ENCODE measurements at regions not wholly inside any gene's neighbourhood (a gene's known extent, or its start where the extent isn't known, plus 50 kb on each side); places are given as distances from the start of the nearest gene placed in this dataset.
"Not testable (repeated sequence)": the region's sequence is repeated elsewhere in the genome, so short reads cannot be mapped to it uniquely, and the experiment has no call there.

DNA sequence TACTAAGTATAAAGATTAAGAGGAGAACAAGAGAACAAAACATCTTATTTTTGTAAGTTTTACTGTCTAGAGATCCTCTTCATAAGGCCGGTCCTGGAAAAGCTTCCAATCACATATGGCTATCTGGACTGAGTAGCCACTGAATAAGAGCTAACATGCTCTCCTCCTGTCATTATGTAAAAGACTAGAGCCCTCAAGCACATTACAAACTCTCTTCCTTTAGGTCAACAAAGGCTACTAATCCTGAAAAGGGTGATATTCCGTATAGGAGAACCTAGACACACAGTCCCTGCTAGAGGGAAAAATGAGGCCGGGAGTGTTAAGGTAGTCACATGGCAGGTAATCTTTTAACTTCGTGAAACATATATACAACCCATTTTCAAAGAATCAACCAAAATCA, 665.6 kb downstream of the EFNA5 start:
- no peaks in the 10 kb centered on the region for H3K4me1 ChIP-seq
- no peaks in the 10 kb centered on the region for H3K9me3 ChIP-seq
- no peaks in the 10 kb centered on the region for H3K27me3 ChIP-seq
- intact Hi-C loops (cut with DNase I) = no loop called here
- TF ChIP-seq, protein P1, sequence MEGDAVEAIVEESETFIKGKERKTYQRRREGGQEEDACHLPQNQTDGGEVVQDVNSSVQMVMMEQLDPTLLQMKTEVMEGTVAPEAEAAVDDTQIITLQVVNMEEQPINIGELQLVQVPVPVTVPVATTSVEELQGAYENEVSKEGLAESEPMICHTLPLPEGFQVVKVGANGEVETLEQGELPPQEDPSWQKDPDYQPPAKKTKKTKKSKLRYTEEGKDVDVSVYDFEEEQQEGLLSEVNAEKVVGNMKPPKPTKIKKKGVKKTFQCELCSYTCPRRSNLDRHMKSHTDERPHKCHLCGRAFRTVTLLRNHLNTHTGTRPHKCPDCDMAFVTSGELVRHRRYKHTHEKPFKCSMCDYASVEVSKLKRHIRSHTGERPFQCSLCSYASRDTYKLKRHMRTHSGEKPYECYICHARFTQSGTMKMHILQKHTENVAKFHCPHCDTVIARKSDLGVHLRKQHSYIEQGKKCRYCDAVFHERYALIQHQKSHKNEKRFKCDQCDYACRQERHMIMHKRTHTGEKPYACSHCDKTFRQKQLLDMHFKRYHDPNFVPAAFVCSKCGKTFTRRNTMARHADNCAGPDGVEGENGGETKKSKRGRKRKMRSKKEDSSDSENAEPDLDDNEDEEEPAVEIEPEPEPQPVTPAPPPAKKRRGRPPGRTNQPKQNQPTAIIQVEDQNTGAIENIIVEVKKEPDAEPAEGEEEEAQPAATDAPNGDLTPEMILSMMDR (IDR thresholded peaks at IDR 0.05) = no peak
- H3K4me3 ChIP-seq = no peak overlapping the region
- no peaks in the 10 kb centered on the region for H3K36me3 ChIP-seq
- ATAC-seq (no peak), DNase-seq (no peak)
- no peak overlapping the region for H3K27ac ChIP-seq

DNA sequence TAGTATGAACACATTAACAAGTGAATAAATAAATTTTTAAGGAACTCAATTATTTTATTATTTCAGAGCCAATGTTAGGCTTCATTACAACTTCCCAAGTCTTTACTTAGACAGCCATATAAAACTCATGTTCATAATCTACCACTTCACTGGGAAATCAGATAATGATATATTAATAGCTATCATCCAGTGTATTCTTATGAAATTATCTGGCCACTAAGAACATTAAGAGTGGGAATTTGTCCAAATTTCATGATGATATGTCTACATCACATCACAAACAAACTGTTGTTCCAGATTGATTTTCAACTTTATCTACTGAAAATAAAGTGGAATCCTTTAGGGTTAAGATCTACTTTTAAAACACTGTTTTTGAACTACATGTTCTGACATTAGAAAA, 668.6 kb downstream of the EFNA5 start:
- Histone ChIP-seq H3K27me3 (no peaks in the 10 kb centered on the region), H3K9me3 (no peaks in the 10 kb centered on the region), H3K36me3 (no peaks in the 10 kb centered on the region), H3K4me1 (no peaks in the 10 kb centered on the region), H3K27ac (no peak overlapping the region), H3K4me3 (no peak overlapping the region)
- no peak for DNase-seq
- TF ChIP-seq, protein P1 (IDR thresholded peaks at IDR 0.05) = no peak
- intact Hi-C loops (cut with DNase I) = no loop called here
- no peak for ATAC-seq

DNA sequence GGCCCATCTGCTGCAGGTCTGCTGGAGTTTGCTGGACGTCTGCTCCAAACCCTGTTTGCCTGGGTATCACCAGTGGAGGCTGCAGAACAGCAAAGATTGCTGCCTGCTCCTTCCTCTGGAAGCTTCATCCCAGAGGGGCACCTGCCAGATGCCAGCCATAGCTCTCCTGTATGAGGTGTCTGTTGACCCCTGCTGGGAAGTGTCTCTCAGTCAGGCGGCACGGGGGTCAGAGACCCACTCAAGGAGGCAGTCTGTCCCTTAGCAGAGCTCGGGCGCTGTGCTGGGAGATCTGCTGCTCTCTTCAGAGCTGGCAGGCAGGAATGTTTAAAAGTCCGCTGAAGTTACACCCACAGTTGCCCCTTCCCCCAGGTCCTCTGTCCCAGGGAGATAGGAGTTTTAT, 671.2 kb downstream of the EFNA5 start:
- H3K27me3 ChIP-seq; DNase-seq; H3K4me3 ChIP-seq; intact Hi-C loops (cut with DNase I); ATAC-seq; H3K27ac ChIP-seq; H3K9me3 ChIP-seq; H3K36me3 ChIP-seq; H3K4me1 ChIP-seq: not testable (repeated sequence)

DNA sequence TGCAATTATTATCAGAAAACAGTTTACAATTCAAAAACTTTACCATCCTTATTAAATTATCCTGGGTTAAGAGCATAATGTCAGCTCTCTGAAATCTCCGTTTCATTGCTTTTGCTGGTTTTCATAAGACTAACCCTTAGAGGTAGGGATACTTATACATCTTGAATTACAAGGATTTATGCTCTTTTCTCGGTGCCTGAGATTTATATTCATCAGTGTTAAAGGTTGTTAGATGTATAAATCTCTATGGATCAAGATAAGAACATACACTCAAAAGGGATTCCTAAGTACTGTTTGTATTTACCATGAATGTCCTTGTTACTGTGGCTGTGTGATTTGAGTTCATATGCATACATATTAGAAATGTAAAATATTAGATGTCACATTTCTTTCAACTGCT, 684.7 kb downstream of the EFNA5 start:
- H3K4me1 ChIP-seq = no peaks in the 10 kb centered on the region
- intact Hi-C loops (cut with DNase I) = no loop called here
- no peaks in the 10 kb centered on the region for H3K9me3 ChIP-seq
- no peak overlapping the region for H3K27ac ChIP-seq
- no peak for ATAC-seq
- no peaks in the 10 kb centered on the region for H3K27me3 ChIP-seq
- DNase-seq = no peak
- TF ChIP-seq, protein P1 (IDR thresholded peaks at IDR 0.05) = no peak
- no peaks in the 10 kb centered on the region for H3K36me3 ChIP-seq
- H3K4me3 ChIP-seq = no peak overlapping the region

DNA sequence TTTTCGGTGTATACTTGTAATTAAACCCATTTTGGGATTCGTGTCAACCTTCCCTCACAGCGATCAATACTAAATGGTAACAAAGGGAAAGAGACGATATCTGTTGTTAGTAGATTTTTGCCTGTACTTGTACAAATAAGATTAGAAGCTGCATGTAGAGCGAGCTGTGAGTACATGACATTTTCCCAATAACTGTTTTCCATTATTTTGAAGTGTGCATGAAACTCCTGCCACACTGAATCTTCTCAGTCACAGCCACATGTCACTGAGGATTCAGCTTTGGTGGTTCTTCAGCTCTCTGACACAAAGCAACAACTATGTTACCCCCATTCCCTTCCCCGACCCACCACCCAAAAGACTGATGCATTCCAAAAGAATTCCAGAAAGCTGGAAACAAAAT, 685.6 kb downstream of the EFNA5 start:
- no peak for DNase-seq
- no peak for ATAC-seq
- Histone ChIP-seq H3K27me3 (no peaks in the 10 kb centered on the region), H3K4me3 (no peak overlapping the region), H3K9me3 (no peaks in the 10 kb centered on the region), H3K36me3 (no peaks in the 10 kb centered on the region), H3K27ac (no peak overlapping the region), H3K4me1 (no peaks in the 10 kb centered on the region)
- TF ChIP-seq, protein P1 (IDR thresholded peaks at IDR 0.05) = no peak
- intact Hi-C loops (cut with DNase I) = no loop called here

DNA sequence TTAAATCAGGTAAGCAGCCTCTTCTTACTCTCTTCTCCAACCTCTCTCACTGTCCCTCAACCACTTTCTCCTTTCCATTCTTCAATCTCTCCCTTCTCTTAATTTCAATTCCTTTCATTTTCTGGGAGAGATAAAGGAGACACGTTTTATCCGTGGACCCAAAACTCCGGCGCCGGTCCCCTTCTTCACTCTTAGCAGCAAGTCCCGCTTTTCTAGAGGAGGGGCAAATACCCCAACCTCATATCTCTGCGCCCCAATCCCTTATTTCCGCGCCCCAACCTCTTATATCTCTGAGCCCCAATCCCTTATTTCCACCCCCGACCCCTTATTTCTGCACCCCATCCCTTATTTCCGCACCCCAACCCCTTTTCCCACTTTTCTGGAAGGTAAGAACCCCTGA, 691.6 kb downstream of the EFNA5 start:
- H3K27ac ChIP-seq; DNase-seq; H3K36me3 ChIP-seq; intact Hi-C loops (cut with DNase I); H3K4me3 ChIP-seq; H3K4me1 ChIP-seq; H3K9me3 ChIP-seq; ATAC-seq; H3K27me3 ChIP-seq: not testable (repeated sequence)

DNA sequence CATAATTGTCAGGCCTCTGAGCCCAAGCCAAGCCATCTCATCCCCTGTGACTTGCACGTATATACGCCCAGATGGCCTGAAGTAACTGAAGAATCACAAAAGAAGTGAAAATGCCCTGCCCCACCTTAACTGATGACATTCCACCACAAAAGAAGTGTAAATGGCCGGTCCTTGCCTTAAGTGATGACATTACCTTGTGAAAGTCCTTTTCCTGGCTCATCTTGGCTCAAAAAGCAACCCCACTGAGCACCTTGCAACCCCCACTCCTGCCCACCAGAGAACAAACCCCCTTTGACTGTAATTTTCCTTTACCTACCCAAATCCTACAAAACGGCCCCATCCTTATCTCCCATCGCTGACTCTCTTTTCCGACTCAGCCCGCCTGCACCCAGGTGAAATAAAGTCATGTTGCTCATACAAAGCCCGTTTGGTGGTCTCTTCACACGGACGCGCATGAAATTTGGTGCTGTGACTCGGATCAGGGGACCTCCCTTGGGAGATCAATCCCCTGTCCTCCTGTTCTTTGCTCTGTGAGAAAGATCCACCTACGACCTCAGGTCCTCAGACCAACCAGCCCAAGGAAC, 692.1 kb downstream of the EFNA5 start:
- ATAC-seq; H3K36me3 ChIP-seq; H3K27me3 ChIP-seq; H3K27ac ChIP-seq; H3K4me3 ChIP-seq; intact Hi-C loops (cut with DNase I); H3K4me1 ChIP-seq; DNase-seq; H3K9me3 ChIP-seq: not testable (repeated sequence)
